ENCODE measurements at regions not wholly inside any gene's neighbourhood (a gene's known extent, or its start where the extent isn't known, plus 50 kb on each side); places are given as distances from the start of the nearest gene placed in this dataset.

GRCh38 chr5:147169901-147170300 is 64.9 kb upstream of the STK32A start:
- DNase-seq (ENCODE audit: low read depth), result no peak

GRCh38 chr5:147170603-147171002 is 64.2 kb upstream of the STK32A start:
- DNase-seq (ENCODE audit: low read depth), result no peak

GRCh38 chr5:147174671-147175265 is 60.1 kb upstream of the STK32A start:
- no peak for DNase-seq (ENCODE audit: low read depth)

GRCh38 chr5:147175516-147176097 is 59.2 kb upstream of the STK32A start:
- no peak for DNase-seq (ENCODE audit: low read depth)

- no peak for DNase-seq (ENCODE audit: low read depth)
Measured at GRCh38 chr5:147176422-147176821, 58.4 kb upstream of the STK32A start.

GRCh38 chr5:147177125-147177840 is 57.5 kb upstream of the STK32A start:
- DNase-seq (ENCODE audit: low read depth), result no peak

GRCh38 chr5:147179562-147180147 is 55.2 kb upstream of the STK32A start:
- no peak for DNase-seq (ENCODE audit: low read depth)

GRCh38 chr5:147180751-147181150 is 54.1 kb upstream of the STK32A start:
- DNase-seq (ENCODE audit: low read depth), result no peak
